HG03354 (cell line): ENCODE measurements at regions not wholly inside any gene's neighbourhood (a gene's known extent, or its start where the extent isn't known, plus 50 kb on each side); places are given as distances from the start of the nearest gene placed in this dataset.
"Not testable (repeated sequence)": the region's sequence is repeated elsewhere in the genome, so short reads cannot be mapped to it uniquely, and the experiment has no call there.

ENCODE experiments used
- ATAC-seq: cut with Tn5 transposase; IDR thresholded peaks from one replicate; pipeline ENCODE4 v1.9.1; 2021; ENCODE audit warnings: mild to moderate bottlenecking; ENCODE audit not compliant: unreplicated experiment, poor library complexity, severe bottlenecking

DNA sequence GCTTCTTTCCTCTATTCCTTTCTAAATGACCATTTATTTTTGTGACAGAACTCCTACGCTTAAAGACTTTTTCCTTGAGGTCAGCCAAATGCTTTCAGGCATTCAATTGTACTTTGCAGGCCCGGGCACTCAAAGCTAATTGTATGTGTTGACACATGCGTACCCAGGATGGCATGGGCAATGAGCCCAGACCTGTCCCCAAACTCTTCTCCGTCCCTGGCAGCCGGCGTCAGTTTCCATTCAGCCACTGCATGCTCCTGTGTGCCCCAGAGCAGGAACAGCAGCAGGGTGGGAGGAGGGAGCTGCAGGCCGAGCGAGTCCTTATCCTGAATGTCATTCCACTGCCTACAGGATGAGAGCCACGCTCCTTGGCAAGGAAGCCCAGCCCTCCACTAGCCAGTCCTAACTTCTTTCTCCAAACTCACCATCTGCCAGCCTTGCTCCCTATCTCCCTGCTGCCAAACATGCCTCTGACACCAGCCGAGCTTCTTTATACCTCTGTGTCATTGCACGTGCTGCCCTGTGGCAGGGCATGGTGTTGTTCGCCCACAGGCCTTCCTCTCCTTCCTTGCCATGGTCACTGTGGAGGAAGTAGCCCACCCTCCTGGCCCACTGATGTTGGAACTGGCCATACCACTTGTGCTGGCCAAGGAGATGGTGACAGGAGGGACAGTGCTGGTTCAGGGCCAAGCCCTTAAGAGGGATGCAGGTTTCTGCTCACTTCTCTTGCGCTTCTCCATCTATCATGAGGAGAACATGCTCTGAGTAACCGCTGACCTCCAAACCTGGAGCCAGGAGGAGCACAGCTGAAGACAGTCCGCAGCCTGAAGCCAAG, 116.9 kb upstream of the FHL2 start:
- ATAC-seq, result no peak

DNA sequence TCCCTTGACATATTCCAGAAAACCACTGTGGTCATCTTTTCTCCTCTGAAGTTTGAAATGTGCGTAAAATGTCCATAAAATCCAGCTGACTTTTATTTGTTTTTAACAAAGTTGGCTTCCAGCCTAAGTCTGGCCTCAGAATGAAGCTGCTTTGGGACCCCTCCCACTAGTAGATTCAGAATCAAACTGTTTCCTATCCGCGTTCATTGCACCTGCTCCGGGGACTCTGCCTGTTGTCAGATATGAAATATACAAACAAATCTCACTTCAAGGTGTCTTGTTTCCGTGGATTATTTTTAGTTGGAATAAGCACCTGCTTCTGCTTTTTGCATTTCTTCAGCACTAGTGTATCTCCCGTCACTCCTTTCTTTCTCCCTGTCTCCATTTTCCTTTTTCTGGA, 115.7 kb upstream of the FHL2 start:
- ATAC-seq, result no peak

DNA sequence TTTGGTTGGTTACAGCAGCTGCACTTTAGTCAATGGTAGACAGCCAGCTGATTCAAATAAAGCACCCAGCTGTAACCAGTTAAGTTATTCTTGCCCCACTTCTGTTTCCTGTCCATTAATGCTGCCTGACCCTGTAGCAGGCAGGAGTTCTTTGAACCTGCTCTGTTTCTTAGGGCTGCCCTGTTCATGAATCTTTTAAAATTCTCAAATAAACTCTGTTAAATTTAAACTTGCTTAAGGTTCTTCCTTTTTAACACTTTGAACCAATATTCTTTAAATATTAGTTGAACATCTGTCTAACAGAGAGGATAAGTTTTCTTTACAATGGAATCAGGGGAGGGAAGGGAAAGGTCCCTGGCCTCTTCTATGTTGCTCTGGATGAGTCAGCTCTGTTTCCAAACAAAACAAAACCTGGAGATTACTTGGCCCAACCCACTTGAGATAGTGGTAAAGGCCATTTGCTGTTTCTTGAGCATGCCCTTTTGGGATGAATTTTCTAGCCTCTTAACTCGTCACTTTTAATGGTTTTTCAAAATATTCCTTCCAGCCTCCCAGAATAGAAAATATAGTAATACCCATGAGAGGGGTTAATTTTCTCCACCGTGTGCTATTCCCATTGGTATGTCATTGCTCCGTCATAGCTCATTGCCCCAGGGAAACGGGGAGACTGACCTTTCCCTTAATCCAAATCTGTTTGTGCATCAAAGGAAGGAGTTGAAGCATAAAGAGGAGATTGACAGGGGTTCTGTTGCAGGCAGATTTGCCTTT, 112.1 kb upstream of the FHL2 start:
- ATAC-seq, result no peak

DNA sequence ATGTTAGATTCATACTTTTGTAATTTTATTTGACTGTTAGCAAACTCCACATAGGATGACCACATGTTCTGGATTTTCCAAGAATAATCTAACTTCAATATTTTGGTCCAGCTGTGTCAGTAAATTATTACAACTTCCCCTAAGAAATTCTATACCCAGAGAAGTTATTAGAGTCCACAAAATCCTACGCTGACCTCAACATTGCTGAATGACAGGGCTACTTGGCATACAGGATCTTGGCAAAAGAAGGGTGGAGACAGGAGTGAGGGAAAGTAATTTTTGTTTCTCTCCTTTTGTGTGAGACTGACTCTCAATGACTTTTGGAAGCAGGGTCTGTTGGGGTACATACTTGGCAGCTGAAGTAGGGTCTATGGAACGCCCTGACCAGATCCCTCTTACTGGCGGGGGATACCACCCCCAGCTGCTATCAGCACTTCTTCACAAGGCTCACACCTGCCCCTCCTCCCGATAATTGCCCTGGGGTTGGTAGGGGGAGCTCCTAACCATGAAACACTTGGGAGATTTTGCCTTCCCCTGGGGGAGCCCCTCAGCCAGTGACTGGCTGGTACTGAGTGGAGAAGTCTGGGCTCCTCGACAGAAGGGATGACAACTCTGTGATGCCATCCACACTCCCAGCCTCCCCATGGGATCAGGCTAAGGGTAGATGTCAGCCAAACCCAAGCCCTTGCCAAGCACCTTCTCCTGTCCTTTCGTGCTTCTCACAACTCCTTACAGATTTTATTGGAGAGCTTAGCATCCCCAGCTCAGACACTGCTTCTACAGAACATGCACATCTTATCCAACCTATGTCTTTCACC, 110.6 kb upstream of the FHL2 start:
- no peak for ATAC-seq

DNA sequence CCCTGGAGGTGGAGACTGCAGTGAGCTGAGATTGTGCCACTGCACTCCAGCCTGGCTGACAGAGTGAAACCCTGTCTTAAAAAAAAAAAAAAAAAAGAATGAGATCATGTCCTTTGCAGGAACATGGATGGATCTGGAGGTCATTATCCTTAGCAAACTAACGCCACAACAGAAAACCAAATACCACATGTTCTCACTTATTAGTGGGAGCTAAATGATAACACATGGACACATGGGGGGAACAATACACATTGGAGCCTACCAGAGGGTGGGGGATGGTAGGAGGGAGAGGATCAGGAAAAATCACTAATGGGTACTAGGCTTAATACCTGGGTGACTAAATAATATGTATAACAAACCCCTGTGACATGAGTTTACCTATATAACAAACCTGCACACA, 108.0 kb upstream of the FHL2 start:
- not testable (repeated sequence) for ATAC-seq

DNA sequence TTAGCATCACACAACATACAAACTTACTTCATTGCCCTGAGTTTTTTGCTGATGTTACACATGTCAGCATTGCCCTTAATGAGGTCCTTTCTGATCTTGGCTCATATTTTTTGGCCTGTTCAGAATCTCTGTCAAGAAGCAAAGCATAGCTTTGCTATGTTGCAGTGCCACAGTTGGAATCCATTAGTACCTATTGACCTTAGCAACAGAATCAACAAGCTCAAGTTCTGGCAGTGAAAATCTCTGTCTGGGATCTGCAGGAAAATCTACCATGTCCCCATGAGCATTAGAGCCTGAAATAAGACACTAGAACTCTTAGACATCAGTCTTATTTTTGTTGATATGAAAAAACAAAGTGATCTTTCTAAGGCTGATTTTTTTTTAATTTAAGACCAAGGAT, 105.6 kb upstream of the FHL2 start:
- no peak for ATAC-seq

DNA sequence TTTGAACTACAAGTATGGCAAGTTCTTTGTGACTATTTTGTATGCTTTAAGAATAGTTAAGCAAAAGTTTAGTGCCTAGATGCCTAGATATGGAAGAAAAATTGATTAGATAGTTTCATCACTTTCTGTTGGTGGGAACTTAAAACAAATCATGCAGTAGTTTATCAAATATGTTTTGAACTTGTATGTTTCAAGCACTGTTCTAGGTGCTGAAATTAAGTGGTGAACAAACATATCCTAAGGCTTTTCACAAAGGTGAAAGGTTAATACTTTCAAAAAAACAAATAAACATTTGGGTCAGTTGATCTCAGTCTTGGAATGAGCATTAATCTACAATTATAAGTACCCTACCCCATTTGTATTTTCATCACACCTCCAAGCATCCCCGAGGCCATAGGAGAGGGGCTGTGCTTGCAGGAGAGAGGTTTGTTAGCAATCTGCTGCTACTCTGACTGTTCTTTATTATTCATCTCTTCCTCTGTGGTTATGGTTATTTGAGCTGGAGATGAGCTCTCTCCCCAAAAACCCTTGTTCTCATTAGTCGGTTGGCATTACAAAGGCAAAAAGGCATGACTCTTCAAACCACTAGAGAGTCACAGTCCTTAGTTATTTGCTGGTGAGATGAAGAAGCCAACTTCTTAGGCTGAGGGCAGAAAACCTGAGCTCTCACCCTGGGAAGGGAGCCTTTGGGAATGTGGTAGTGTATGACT, 103.9 kb upstream of the FHL2 start:
- ATAC-seq, result no peak

DNA sequence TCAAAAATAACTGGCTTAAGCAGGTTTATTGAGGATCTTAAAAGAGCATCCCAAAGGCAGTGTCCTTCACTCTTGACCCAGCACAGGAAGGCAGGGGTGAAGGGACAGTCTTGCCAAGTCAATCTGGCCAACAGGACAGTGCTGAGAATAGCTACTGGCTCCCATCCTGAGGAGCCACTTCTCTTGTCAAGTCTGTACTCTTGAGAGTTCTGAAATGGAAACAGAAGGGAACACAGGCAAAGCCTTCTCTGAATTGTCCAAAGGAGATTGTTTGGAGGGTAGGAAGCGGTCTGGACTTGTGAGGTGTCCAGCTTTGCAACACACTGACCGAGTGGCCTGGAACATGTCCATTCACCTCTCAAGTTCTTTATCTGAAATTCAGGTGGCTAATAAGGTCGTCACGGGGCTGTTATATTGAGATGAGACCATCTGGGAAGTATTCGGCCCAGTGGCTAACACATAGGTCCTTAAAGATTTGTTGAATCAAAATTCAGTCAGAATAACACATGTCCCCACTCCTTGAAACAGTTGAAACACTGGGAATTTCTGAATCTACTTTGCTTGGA, 99.5 kb upstream of the FHL2 start:
- ATAC-seq, result no peak

DNA sequence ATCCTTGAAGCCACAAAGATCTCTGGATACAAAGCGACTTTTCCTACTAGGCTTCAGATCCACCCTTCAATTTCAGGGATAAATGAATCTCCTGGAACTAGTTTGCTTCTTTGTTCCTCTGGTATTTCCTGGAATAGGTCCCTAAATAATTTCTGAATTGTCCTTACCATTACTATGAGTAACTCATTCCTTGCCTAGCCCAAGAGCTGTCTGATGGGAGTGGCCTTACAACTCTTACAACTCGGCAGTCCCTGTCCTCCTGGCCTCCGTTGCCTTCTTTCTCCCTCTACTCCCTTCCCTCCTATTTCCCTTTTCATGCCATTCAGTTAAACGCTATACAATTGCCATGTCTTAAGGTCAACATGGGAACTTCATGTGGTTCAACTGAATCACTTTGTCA, 98.2 kb upstream of the FHL2 start:
- ATAC-seq, result no peak

DNA sequence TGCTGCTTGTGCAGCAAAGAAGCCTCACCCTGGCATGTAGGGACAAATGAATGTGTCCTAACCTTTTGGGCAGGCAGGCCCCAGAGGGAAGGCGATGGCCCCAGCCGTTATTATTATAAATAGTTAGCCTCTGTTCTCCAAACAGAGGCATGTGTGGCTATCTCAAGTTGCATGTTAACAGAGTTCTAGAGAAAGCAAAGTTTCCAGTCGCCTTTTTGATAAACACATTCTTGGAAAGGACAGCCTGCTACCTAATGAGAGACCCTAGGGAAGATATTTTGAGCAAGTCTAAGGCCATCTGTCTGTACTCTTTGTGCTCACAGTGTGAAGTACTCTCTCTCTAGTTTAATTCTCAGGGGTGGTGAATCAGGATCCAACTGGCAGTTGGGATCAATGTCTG, 97.4 kb upstream of the FHL2 start:
- ATAC-seq, result no peak

DNA sequence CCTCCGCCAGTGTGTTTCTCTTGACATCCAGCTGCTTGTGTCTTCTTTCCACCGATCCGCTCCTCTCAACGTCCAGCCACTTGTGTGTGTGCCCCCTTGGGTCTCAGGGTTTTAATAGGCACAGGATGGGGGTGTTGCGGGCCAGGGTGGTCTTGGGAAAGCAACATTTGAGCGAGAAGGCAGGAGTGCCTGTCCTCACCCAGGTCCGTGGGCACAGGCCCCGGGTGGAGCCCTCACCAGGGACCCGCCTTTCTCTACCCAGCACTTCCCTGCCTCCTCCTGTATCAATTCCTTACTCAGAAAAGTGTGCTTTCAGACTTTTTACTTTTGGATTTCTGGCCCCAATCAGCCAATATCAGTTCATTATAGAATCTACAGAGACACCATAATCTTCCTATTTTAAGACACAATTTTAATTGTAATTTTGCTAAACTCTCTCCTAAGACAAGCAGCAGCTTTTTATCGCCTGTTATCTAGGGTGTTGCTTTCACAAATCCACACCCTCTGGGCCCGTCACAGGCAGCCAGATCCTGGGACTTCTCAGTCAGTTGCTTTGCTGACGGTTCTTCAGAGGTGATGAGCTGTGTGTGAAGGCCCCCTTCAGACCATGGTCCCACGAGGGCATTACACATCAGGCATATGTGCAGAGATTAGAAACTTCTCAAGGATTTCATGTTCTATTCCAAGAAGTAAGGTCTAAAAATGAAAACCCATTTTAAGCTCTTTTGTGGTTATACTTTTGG, 96.0 kb upstream of the FHL2 start:
- no peak for ATAC-seq

DNA sequence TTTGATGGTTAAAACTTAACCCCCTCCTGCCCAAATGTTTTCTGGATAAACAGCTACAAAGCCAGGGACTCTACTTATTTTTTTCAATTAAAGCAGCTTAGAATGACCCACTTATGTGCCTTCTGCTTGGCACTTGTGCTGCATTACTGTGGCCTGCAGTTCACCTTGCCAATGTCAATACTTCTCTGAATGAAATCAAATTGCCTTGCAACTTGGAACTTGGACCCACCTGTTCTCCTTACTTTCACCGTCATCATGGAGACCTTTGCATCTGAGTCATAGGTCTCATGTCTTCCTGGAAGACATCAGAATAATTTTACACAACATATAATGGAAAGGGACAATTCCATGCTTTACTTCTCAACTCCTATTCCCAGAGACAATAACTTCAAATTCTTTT, 92.1 kb upstream of the FHL2 start:
- no peak for ATAC-seq

DNA sequence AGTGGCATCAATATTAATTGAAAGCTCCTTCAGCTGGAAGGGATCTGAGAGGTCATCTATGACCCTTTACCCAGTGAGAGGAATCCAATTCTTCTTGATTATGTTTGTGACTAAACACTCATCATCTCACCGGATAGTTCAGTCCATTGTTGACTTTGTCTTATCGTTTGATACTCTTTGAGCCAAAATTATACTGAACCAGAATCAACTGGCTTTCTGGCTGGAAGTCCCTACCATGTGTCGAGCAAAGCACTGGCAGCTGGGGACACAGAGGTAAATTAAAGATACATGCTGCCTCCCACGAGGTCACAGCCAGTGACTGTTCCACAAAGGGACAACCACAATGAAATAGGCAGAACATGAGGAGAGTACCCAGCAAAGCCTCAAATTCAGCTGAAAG, 91.4 kb upstream of the FHL2 start:
- ATAC-seq, result no peak

DNA sequence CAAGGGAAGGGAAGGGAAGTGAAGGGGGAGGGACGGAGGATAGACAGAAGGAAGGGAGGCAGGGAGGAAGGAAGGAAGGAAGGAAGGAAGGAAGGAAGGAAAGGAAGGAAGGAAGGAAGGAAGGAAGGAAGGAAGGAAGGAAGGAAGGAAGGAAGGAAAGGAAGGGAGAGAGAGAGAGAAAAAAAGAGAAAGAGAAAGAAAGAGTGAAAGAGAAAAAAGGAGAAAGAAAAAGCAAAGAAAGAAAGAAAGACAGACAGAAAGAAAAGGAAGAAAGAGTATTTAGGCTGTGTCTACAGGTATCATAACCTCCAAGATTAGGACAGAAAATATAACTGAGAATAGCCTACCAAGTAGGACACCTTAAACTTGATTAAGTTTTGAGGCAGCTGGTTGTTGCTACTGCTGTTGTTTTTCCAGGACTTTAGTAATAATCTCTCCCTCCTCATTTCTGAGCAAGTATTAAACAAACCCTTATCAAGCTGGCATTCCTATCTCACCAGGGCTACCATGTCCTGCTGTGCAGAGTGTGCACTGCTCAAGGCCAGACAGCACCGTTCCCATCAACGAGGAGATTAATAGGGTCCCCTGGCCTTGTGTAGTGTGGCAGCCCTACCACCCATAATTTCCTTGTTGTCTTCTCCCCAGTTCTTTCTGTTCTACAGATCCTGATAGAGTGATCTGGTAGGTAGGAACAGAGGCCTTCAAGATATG, 90.5 kb upstream of the FHL2 start:
- ATAC-seq, result no peak

DNA sequence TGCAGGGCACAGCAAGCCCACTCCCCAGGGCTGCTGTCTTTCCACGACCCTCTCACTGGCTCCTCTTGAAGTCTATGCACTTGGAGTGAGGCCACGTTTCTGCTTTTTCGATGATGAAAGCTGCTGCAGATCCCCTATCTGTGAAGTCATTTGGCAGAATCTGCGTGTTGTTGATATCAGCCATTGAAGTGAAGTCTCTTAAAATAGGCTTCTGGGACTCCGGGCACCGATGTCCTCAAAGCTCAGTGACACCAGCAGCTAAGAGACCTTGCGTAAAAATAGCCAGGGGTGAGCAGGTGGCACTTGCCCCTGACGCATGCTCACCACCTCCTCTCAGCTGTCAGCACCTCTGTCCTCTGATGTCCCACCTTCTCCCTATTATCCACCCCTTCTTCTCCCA, 89.4 kb upstream of the FHL2 start:
- no peak for ATAC-seq

DNA sequence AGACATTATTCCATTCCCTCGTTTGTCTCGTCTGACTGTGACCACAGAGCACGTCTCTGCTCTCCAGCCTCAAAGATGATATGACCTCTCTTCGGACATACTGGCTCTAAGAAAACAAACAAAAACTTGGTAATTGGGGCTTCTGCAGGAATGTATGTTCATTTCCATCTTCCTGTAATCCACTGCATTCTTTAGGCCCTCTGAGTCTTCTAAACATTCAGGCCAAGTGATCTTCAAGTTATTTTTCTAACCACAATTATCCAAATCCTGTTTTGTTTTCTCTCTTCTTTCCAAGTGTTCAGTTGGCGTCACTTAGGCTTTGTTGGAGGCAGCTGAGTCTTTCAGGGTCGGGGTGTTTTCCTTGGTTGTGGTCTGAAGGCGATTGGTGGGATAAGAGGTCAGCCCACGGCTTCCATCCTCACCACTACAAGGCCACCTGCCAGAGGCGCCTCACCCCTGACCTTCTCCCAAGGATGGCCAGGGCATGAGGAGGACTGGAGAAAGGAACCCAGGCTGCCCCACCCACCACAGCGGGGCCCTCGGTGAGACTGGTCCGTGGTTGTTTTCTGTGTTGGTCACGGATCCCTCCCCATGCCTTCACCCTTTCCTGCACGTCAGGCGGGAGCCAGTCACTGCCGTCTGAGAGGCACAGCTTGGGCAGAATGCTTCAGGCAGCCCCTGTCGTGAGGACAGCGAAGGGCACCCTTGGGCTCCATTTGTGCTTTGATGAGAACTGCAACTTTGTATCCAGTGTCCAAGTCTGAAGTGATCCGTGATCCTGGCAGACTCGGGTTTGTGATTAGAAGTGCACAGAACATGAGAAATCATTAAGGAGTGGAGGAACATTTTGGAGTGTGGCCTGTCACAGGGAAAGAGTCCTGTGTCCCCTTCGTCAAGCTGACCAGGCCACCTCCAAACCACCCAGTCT, 88.6 kb upstream of the FHL2 start:
- no peak for ATAC-seq

DNA sequence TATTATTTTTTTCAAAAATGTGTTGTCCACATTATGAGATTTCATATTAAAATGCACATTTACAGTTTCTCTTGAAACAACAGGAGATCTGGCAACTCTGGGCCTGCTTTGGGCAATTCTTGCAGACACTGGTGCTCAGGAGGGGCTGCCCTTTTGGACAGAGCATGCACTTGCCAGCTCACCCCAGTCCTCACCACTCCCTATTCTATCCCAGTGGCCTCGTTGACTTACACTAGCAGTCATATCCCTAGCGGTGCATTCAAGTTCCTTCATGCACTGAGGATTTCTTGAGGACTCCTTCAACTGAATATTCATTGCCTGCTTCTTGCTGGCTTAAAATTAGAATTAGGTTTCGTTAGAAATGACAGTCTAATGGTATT, 87.9 kb upstream of the FHL2 start:
- ATAC-seq, result no peak
